ENCODE measurements at regions not wholly inside any gene's neighbourhood (a gene's known extent, or its start where the extent isn't known, plus 50 kb on each side); places are given as distances from the start of the nearest gene placed in this dataset.

GRCh38 chr12:87120440-87120839, 864.2 kb upstream of the MGAT4C start:
- no peaks in the 10 kb centered on the region for H3K79me2 ChIP-seq (ENCODE audit: insufficient read depth, low read length)

More at GRCh38 chr12:87120440-87120839, 864.2 kb upstream of the MGAT4C start:
- H4K20me1 ChIP-seq (ENCODE audit: control insufficient read depth, insufficient read depth, insufficient read length) = no peaks in the 10 kb centered on the region
- Mint-ChIP-seq H3K4me3 (no peak overlapping the region), H3K27me3 (ENCODE audit: low read depth) (no peaks in the 10 kb centered on the region), H3K36me3 (ENCODE audit: insufficient read depth in 1 of 3, low read depth in 3 of 3) (peaks cover 4 to 13% (median 6%) of the 10 kb centered on the region in 3 experiments; a peak in 5 of 7 replicates), H3K27ac (no peak overlapping the region), H3K9me3 (peaks cover 4% of the 10 kb centered on the region in 2 experiments; a peak in 3 of 5 replicates), H3K4me1 (peaks cover 17 to 18% of the 10 kb centered on the region in 2 experiments)
- DNase-seq = no peak
- no peaks in the 10 kb centered on the region for H3K27me3 ChIP-seq (ENCODE audit: insufficient read depth, low read length)
- no peak overlapping the region for H4K91ac ChIP-seq (ENCODE audit: insufficient read length, low read depth, low read length)
- no peak overlapping the region for H2AK5ac ChIP-seq (ENCODE audit: insufficient read length, low read length)
- no peak overlapping the region for H2AFZ ChIP-seq (ENCODE audit: low read length)
- no peak overlapping the region for H2BK120ac ChIP-seq (ENCODE audit: low read depth, low read length, poor library complexity, severe bottlenecking)
- no peak overlapping the region for H3K4ac ChIP-seq (ENCODE audit: low read depth, low read length)
- H3K4me2 ChIP-seq (ENCODE audit: insufficient read depth, insufficient read length, low read length) = no peak overlapping the region
- H2BK20ac ChIP-seq (ENCODE audit: low read depth, low read length, poor library complexity, severe bottlenecking) = no peak overlapping the region
- no peaks in the 10 kb centered on the region for H3K4me1 ChIP-seq (ENCODE audit: insufficient read depth, low read length)
- H3K9me3 ChIP-seq (ENCODE audit: control insufficient read depth, low read depth, low read length) = peaks cover 5% of the 10 kb centered on the region
- WGBS (ENCODE audit: extremely low coverage, insufficient read length, low lambda C conversion rate) = no CpG with 5 or more reads among the region's 3 CpGs
- TF ChIP-seq, protein P1, sequence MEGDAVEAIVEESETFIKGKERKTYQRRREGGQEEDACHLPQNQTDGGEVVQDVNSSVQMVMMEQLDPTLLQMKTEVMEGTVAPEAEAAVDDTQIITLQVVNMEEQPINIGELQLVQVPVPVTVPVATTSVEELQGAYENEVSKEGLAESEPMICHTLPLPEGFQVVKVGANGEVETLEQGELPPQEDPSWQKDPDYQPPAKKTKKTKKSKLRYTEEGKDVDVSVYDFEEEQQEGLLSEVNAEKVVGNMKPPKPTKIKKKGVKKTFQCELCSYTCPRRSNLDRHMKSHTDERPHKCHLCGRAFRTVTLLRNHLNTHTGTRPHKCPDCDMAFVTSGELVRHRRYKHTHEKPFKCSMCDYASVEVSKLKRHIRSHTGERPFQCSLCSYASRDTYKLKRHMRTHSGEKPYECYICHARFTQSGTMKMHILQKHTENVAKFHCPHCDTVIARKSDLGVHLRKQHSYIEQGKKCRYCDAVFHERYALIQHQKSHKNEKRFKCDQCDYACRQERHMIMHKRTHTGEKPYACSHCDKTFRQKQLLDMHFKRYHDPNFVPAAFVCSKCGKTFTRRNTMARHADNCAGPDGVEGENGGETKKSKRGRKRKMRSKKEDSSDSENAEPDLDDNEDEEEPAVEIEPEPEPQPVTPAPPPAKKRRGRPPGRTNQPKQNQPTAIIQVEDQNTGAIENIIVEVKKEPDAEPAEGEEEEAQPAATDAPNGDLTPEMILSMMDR (conservative IDR thresholded peaks at IDR 0.05) = no peak
- no peak overlapping the region for H3K27ac ChIP-seq (ENCODE audit: insufficient read length, low read depth, low read length)
- H3K23me2 ChIP-seq (ENCODE audit: insufficient read length, low read depth, low read length, poor library complexity, severe bottlenecking) = no peaks in the 10 kb centered on the region
- no peak overlapping the region for H2BK12ac ChIP-seq (ENCODE audit: insufficient read length, low read depth, low read length)
- H3T11ph ChIP-seq (ENCODE audit: low read length) = no peak overlapping the region
- no peak overlapping the region for H3K23ac ChIP-seq (ENCODE audit: insufficient read length, low read depth, low read length)
- H3K14ac ChIP-seq (ENCODE audit: insufficient read depth, low read length) = no peak overlapping the region
- no peak overlapping the region for H3K18ac ChIP-seq (ENCODE audit: insufficient read length, low read depth, low read length)
- H4K8ac ChIP-seq (replicated peaks; ENCODE audit: insufficient read length, low read depth, low read length) = no peak overlapping the region
- no peak overlapping the region for H3K9ac ChIP-seq (ENCODE audit: extremely low read depth, insufficient read length, low read length)
- H3K79me1 ChIP-seq (ENCODE audit: insufficient read depth, low read depth, low read length, poor library complexity, severe bottlenecking) = no peaks in the 10 kb centered on the region
- H2BK5ac ChIP-seq (ENCODE audit: insufficient read length, low read length) = no peak overlapping the region
- H3K56ac ChIP-seq (ENCODE audit: insufficient read length, low read depth, low read length) = no peak overlapping the region
- no peak overlapping the region for H2BK15ac ChIP-seq (ENCODE audit: low read depth, low read length)
- H4K5ac ChIP-seq (ENCODE audit: insufficient read length, low read depth, low read length) = no peak overlapping the region
